ENCODE measurements at regions not wholly inside any gene's neighbourhood (a gene's known extent, or its start where the extent isn't known, plus 50 kb on each side); places are given as distances from the start of the nearest gene placed in this dataset.

DNA sequence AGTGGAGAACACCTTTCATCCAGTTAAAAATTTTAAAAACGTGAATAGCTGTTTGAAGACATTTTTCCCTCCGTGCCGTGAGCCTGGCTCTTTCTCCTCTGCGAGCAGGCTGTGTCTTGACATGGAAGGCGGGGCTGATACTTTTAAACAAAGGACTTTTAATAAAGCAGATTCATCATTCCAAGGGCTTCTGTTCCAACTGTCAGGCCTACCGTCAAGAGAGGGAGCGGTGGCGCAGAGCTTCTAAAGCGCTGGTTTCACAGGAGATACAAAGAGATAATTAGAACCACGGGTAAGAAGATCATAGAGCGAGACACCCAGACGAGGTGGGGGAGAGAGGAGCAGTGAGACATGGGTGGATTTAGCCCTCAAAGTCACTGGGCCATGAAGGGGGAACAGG is 247.4 kb upstream of the C1orf174 start:
- DNase-seq, result no peak

DNA sequence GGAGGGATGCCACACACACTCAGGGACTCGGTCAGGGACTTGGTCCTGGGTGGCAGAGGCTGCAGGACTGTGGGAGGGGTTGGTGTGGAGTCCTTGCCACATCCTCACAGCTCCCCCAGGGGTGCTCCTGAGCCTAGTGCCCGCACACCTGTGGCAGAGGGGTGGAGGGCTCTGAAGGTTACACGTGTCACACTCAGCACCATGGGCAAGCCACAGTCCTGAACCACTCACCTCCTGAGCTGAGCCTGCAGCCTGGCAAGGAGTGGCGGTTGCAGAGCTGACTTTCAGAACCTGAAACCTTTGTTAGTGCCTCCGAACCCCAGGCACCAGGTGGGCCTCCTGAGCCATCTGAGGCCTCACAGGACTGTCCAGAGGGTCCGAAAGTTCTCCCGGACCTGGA is 249.2 kb upstream of the C1orf174 start:
- DNase-seq, result no peak

DNA sequence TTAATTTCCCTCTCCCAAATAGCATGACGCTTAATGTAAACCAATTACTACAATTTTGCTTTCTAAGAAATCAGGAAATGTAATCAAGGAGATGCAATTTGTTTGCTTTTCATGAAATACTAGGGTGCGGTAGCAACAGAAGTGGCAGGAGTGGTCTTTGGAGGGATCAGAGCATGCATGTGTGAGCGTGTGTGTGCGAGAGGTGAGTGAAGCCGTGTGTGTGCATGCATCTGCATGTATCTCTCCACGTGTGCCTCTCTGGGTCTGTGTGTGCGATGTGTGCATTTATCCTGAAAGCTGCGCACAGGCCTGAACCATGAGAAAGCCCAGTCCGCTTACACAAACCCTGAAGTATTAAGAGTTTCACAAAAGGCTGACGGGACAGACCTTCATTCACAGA is 249.8 kb upstream of the C1orf174 start:
- DNase-seq, result no peak

DNA sequence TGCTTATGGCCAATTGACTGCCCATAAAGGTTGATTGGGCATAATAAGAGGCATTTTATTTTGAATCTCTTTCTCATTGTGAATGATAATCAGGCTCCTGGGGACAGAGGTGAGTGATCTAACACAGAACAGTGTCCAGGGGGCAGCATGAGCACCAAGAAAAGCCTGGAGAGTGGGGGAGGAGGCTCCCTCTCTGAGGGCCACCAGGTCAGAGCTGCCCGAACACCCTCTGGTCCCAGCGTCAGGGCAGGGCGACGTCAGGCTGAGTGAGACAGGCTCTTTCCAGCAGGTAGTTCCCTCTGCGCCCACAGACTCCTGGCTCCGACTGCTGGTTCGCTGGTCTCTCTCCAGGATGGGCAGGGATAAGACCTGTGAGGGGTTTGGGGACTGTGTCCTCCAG is 250.2 kb upstream of the C1orf174 start:
- no peak for DNase-seq

DNA sequence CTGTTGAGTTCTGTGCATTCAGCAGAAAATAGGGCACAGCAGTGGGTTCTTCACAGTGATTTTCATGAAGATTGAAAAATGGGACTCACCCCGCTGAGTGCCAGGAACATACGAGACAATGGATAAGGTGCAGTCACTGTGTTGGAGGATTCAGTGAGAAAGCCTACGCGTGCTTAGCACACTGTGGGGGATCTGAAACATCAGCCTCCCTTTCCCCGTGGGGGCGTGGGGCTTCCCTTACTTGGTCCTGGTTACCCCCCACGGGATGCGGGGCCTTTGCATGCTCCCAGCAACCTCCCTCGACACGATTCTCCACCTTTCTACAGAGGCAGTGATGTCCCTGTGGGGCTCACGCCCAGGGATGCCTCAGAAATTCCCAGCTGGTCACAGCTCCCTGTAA is 252.2 kb upstream of the C1orf174 start:
- DNase-seq, result no peak

DNA sequence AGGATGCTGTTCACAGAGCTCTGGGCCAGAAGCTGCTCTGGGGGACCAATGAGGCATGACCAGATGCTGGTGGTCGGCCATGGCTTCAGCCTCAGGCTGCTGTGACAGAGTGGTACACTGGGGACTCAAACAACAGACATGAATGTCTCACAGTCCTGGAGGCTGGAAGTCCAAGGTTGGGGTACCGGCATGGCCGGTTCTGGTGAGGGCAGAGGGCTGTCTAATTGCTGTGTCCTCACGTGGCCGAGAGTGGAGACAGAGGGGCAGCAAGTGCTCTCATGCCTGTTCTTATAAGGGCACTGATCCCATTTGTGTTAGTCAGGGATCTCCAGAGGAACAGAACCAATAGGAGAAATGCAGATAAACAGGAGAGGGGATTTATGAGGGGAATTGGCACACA is 253.5 kb upstream of the C1orf174 start:
- DNase-seq, result no peak

DNA sequence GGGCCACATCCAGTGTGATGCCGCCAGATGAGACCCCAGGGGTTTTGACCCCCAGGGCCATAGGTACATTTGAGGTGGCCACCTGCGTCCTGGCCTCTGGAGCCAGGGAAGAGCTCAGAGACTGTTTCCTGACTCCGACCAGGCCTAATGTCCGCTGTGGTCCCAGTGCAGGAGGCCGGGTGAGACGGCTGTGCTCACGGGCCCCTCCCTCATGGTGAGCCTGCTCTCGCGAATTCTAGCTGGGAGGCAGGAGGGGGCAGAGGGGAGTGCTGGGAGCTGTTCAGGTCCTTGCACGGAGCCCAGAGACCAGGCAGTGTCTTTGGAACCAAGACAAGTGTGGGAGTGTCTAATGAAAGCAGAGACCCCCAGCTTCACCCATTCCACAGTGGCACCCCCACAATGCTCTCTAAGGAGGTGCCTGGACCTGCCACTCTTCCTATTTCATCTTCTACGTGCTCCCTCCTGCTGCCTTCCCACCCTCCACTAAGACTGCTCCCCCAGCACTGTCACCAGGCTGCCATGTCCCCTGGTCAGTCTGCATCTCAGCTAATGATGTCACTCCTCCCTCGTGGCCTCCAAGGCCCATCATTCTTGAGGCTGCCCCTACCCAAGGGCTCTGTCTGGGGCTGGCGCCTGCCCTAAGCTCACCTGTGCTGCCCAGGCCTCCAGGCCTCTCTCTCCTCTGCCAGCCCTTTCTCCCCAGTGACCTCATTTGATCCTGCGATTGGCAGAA is 256.3 kb upstream of the C1orf174 start:
- DNase-seq, result no peak

DNA sequence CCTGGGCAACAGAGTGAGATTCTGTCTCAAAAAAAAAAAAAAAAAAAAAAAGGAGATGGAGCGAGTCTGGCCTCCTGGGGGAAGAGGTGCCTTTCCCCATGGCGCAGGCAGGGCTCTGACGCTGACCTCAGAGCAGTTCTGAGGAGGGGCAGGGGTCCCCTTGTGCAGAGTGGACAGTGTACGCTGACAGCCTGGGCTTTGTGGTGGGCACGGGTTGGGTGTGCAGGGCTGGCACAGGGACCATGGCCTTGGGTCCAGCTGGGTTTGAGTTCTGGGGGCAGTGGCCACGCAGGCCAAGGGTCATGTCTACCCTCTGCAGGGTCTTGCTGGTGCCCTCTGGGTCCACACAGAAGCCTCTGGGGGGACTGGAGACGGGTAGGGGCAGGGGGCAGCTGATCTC is 260.1 kb upstream of the C1orf174 start:
- no peak for DNase-seq

DNA sequence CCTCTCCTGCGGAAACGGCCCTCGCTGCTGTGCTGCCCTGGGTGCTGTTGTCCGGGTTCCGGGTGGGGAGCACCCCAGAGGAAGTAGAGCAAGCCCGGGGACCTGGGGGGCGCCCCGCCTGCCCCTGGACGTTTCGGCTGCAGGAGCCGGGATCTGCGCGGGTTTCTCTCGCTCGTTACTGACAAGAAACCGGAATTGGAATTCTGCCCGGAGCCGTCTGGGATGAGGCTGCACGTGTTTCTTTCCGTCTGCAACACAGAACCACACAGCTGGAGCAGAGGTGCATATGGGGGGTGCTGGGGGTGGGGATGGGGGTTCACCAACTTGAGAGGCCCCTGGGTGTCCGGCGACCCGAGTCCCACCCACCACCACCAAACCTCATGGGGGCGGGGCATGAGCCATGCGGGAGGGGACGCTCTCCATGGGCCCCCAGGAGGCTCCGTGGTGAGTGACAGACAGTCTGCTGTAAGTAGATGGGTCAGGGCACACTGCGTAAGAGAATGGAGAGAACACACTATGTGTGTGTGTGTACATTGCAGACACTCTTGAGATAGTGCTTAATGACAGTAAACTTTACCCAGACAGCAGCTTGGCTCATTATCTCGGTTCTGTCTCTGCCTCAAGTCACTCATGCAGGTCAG is 261.4 kb upstream of the C1orf174 start:
- no peak for DNase-seq

DNA sequence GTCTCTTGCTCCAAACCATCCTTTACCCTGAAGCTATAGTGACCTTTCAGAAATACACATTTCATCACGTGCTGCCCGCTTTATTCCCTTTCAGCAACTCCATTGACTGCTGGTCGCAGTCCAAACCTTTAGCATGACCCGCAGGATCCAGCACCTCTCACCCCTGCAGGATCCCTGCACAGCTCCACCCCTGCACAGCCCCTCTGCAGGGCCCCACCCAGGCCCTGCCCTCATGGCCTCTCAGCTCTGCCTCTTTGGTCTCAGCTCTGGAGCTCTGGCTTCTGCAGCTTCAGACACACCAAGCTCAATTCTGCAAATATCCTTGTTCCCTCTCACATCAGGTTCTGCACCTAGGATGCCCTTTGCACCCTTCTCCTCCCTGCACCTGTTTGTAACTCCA is 264.9 kb upstream of the C1orf174 start:
- DNase-seq, result no peak

DNA sequence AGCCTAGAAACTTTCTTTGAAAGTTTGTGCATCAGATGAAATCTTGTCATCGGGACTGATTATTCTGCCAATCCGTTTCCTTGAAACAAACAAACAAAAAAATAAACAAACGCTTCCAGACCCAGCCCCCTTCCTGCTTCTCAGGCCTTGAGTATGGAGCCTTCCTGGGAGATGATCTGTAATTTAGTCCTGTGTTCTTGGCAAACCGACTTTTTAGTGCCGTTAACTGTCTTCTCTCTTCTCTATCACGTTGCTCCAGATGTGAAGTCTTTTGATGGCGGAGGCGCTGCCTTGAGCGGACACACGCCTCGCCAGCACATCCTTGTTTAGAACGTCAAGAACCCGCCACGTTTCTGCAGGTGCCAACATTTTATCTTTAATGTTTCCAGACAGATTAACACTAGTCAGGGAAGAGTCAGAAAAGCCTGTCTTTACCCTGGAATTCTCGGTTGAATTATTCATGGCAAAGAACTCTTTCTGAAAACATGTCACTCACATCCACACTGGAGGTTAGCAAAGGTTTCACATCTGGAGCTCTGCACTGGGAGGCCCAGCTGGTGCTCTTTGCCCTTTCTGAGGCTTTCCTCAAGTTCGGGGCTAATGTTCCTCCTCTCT is 265.7 kb upstream of the C1orf174 start:
- DNase-seq, result no peak

DNA sequence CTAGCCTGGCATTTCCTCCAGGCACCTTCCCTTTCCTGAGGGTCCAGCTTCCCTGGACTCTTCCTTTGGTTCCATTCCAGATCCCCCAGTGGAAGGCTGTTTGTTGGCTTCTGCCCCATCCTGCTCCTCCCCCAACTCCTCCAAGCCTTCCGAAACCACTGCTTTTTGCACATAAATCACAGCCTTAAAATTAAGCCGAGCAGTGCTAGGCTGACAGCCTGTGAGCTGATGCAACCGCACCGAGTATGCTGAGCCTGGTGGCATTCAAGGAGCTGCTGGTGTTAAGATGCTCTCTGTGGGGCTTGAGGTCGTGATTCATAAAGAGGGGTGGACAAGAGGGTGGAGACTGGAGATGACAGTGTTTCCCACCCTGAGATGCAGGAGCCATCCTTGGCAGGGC is 266.6 kb upstream of the C1orf174 start:
- DNase-seq, result no peak

DNA sequence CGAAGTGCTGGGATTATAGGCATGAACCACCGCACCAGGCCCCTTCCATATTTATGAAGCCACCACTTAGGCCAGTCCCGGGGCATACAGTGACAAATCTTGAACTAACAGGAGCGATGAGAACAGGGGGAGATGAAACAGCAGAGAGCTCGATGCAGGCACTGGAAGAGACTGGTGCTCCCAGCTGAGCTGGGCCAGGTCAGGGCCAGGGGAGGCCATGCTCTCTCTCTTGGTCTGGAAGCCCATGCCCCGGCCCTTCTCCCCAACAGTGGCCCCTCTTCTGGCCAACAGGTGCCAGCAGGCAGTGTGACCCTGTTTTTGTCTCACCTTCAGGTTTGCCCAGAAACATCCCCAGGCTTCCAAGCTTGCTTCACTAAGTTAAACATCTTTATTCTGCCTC is 269.9 kb upstream of the C1orf174 start:
- DNase-seq, result no peak

DNA sequence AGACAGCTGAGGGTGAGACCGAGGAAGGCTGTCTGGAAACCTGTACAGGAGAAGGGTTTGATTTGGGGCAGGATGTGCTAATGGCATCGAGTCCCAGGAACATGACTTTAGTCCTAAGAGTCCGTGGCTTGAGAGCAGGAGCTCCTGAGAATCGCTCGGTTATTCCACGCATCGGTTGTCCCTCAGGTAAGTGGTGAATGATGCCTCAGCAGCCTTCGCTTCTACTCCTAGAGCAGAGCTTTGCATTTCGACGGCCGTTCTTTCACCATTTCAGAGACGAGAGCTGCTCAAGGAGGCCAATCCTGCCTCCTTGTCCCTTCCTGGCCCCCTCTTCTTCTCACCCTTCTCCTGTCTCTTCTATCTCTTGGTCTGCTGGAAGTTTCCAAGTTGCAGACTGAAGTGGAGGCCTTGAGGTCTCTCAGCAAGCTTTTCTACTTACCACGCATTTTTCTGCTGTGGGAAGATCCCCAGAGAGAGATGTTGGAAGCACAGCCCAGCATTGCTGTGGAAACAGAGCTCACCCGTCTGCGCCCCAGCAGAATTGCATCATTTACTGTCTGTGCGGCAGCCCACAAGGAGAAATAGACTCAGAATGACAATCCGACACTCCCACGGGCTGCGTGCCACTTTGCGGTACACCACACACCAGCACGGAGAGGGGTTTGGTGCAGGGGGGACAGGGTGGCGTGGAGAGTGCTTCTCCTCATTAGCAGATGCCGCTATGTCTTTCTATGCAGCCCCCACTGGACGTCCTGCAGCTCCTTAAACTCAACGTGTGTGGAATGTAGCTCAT is 270.7 kb upstream of the C1orf174 start:
- no peak for DNase-seq

DNA sequence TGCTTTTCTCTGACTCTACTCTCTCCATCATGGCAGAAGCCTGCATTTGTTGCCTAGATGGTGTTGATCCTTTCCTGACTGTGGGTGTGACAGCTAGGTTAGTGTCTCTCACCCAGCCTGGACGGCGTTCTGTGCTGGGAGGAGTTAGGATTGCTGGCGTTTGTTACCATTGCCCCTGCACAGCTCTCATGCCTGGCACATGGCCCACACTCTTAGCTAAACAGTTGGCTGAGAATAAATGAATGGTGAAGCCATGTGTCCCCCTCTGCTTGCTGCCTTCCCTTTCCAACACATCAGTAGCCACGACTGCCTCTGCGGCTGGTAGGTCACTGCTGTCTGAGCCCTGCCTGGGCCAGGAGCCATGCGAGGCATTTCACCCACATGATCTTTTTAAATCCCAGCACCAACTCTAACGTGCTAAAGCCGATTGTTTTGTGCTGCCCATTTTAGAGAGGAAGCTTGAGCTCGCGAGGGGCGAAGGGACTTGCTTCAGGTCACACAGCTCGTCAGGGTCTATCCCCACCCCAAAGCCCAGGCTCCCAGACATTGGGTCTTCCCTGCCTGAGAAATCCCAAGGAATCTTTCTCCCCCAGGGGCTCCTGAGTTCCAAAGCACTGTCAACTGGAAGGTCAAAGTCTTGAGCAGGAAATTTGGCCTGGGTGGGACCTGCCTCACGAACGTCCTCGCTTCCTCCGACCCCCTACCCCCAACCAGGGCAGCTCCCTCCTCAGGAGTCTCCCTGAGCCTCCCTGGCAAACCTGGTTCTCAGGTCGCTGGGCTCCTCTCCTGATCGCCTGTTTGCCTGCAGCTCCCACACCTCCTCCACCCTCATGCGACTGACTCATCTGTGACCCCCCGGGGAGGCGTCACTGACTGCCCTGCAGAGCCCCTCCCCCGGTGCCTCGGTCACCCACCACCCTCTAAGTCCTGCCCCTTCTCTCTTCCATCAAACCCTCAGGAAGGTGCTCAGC is 271.7 kb upstream of the C1orf174 start:
- DNase-seq, result no peak

DNA sequence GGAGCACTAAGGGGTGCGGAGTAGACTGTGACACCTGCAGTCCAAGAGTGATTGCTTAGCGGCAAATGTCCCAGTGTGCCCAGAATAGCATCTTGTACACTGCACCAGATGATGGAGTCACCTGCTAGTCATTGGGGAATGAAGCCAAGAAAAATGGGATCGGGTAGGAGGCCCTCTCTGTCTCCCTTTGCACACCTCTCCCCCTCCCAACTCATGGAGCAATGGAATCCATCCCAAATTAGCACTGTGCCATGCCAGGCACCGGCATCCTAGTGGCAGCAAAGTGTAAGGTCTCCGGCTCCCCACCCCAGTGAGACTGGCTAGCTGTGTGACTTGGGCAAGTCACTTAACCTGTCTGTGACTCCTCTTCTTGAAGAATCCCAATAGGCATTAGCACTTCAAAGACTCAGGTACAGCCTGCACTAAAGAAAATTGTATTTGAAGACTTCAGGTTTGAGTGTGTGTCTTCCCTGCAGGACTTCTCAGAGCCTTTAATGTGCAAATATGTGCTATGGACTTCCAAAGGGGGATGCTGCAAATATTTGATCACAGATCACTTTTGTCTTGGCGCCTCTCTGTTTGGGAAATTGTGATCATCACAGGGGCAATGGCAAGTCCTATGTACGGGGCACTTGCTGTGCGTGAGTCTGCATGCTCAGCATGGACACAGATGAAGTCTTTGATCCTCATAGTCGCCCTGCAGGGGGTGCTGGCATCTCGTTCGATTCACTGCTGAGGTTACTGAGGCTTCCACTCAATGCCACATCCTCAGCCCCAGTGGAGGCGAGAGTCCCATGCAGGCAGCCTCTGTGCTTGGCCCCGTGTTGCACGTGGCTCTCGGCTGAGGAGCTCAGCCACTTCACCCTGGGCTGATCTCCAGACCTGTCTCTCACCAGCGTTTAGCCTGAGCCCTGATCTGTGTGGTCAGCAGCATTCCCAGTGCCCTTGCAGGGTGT is 272.9 kb upstream of the C1orf174 start:
- no peak for DNase-seq

DNA sequence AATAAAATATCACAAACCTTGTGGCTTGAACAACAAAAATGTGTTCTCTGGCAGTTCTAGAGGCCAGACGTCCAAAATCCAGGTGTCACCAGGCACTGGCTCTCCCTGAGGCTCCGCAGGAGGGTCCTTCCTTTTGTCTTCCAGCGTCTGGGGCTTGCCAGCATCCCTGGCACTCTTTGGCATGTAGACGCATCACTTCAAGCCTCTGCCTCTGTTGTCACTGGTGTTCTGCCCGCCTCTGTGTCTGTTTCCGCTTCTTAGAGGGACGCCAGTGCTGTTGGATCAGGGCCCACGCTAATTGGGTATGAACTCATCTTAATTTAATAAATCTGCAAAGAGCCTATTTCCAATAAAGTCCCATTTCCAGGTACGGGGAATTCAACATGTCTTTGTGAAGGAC is 273.7 kb upstream of the C1orf174 start:
- DNase-seq, result no peak

DNA sequence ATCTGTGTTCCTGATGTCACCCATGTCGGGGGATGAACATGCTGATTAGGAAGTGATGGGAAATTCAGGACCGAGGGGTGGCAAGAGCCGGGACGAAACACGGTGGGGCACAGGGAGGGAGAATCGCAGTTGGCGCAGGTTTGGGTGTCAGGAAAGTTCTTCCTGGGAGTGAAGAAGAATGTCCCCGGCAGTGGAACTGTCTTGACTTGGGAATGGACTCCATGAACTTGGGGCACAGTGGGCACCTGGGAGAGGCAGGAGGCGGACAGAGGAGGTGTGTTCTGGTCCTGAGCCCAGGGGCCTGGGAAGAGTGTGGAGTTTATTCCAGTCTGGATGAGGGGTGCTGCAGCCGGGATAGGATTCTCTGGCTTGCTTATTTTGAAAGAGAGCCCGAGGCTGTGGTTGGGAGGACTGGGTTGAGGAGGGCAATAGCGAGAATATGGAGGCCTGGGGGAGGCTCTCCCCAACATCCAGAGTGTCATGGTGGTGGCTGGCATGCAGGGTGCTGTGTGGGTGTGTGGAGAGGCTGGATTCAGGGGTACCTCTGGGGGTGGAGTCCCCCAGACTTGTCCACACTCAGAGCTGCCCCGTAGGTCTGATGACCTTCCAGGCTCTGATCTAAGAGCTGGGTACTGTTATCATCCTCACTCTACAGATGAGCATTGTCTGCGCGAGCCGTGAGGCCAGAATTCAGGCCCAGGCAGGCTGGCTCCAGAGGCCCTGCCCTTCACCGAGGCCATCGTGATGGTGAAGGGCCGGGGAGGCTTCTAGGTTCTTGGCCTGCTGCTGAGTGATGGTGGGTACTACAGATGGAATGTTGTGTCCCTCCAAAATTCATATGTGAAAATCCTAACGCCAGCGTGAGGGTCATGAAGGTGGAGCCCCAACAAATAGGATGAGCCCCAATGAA is 274.5 kb upstream of the C1orf174 start:
- no peak for DNase-seq

DNA sequence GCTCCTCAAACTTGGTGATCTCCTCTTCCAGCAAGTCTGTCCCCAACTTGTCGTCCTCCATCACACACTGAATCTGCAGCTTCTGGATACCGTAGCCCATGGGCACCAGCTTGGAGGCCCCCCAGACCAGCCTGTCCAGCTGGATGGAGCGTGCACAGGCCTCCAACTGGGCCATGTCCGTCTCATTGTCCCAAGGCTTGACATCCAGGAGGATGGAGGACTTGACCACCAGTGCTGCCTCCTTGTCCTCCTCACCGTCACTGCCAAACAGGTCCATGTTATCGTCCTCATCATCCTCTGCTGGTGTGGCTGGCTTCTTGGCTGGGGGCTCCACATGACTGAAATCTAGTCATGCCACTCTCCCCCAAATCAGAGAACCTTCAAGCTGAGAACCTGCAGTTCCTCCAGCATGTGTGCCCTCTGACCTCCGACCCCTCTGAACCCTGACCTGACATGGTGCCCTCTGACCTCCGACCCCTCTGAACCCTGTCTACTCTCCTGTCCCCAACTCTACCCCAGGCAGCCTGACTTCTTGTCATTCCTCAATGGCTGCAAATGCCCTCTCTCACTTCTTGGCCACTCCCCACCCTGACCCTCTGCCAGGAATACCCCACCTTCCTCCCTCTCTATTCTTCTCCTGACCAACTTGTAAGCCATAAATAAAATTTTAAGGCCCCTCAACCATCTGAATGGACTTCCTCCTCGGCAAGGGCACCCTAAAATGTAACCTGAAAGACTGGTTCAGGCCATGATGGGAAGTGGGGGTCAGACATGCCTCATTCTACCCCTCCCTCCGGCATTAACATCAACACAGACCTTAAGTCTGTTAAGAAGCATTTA is 275.7 kb upstream of the C1orf174 start:
- no peak for DNase-seq

All from NCI-H1417 (cell line).